ENCODE measurements at regions not wholly inside any gene's neighbourhood (a gene's known extent, or its start where the extent isn't known, plus 50 kb on each side); places are given as distances from the start of the nearest gene placed in this dataset.

DNA sequence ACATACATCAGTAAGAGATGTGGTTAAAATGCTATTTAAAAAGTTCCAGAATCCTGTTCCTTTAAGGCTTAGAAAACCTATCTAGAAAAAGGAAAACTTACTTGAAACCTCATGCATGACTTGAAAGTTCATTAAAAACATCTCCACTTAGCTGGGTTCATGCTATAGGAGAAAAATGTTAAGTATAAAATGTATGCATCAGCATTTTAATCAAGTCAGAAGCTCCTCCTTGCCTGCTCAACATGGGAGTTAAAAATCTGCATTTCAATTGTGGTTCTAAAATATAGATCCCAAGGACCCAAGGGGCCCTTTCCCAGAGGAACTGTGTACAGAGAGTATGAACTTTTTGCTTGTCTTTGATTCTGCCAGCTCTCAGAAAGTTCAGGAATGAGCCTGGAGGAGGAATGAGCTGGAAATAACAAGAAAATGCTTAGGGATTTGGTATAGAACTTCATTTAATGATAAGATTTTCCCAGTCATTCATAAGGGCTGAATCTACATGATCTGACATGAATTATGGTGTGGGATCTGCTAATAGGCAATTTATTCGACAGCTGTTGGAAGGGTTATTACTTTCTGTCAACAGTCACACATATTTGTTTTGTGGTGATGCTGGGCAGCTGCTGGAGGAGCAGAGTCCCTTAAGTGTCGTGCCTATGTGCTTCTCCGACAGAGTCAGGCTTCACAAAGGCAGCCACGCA, 85.6 kb upstream of the MTPN start:
- TF ChIP-seq, protein P1, sequence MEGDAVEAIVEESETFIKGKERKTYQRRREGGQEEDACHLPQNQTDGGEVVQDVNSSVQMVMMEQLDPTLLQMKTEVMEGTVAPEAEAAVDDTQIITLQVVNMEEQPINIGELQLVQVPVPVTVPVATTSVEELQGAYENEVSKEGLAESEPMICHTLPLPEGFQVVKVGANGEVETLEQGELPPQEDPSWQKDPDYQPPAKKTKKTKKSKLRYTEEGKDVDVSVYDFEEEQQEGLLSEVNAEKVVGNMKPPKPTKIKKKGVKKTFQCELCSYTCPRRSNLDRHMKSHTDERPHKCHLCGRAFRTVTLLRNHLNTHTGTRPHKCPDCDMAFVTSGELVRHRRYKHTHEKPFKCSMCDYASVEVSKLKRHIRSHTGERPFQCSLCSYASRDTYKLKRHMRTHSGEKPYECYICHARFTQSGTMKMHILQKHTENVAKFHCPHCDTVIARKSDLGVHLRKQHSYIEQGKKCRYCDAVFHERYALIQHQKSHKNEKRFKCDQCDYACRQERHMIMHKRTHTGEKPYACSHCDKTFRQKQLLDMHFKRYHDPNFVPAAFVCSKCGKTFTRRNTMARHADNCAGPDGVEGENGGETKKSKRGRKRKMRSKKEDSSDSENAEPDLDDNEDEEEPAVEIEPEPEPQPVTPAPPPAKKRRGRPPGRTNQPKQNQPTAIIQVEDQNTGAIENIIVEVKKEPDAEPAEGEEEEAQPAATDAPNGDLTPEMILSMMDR (IDR thresholded peaks at IDR 0.05; ENCODE audit: insufficient read depth, low read depth, low read length), result no peak
- no peak for DNase-seq (ENCODE audit: low read depth)
- no peak overlapping the region for H3K4me3 ChIP-seq (ENCODE audit: low read depth, low read length)

DNA sequence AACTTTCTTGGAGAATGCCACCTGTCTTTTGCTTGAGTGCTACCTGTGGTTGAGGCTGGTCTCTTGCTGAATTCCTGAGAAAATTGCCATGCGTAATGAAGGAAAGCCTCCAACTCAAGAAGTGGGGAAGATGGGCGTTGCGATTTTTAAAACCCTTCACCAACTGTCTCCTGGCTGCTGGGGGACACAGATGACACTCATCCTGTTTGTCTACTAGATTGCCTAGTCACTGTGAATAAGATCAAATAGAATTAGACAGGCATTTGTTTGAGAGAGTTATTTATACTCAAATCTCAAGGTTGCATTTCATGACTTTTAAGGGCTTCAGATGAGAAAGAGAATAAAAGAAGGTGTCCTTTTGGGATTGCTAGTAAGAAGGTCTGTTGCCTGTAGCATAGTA, 84.3 kb upstream of the MTPN start:
- no peak for DNase-seq (ENCODE audit: low read depth)
- TF ChIP-seq, protein P1 (IDR thresholded peaks at IDR 0.05; ENCODE audit: insufficient read depth, low read depth, low read length), result no peak
- no peak overlapping the region for H3K4me3 ChIP-seq (ENCODE audit: low read depth, low read length)

DNA sequence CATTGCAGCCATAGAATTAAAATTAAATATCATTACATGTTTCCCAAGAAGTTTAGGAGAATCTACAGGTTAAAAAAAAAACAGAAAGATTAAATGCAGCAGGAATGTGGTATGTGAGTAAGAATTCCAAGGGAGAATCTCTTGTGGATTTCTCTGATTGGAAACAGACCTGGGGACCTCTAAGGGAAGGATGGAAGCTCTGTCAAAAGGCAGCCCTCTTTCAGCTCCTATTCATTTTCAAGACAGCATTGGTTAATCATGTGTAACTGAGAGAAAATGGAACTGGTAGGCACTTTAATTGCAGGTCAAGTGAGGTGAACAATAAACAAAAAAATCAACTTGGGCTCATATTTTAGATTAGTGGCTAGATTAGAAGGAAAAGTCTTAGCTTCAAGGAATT, 81.4 kb upstream of the MTPN start:
- TF ChIP-seq, protein P1 (IDR thresholded peaks at IDR 0.05; ENCODE audit: insufficient read depth, low read depth, low read length), result no peak
- DNase-seq (ENCODE audit: low read depth), result no peak
- no peak overlapping the region for H3K4me3 ChIP-seq (ENCODE audit: low read depth, low read length)

DNA sequence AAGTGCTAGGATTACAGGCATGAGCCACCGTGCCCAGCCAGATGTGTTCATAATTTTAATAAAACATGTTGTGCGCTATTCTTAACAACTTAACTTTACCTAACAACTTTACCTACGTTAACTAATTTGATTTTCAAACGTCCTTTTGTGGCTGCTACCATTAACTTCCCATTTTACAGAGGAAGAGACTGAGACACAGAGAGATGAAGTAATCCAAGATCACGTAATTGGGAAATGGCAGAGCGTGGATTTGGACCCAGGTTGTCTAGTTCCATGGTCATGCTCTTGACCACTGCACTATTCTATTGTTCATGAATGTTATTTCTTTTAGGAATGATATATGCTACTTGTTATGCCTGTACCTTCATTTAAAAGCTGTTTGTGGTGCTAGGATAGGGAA, 80.3 kb upstream of the MTPN start:
- no peak overlapping the region for H3K4me3 ChIP-seq (ENCODE audit: low read depth, low read length)
- TF ChIP-seq, protein P1 (IDR thresholded peaks at IDR 0.05; ENCODE audit: insufficient read depth, low read depth, low read length), result no peak
- DNase-seq (ENCODE audit: low read depth), result no peak

DNA sequence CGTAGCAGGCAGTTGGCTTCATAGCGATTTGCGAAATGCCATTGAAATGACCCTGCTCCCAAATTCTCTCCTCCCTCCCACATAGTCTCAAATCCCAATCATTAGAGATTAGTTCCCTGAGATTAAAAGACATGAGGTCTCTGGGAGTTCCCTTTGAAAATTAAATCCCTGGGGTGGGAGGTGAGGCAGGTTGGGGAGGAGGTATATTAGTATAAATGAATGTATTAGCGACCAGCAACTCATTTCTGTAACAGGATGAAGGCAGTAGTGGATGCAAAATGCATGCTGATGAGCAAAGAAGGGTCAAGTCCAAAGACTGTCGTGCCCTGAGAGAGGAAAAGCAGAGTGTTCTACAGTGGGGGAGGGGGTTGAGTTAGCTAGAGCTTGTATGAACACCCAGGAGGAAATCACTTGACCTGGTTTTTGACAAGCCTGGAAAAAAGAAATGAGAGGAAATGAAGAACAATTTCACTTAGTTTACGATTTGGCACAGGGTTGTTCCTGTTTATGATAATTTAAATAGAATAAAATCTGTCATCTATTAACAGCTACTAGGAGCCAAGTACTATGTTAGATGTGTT, 79.6 kb upstream of the MTPN start:
- TF ChIP-seq, protein P1 (IDR thresholded peaks at IDR 0.05; ENCODE audit: insufficient read depth, low read depth, low read length), result no peak
- no peak overlapping the region for H3K4me3 ChIP-seq (ENCODE audit: low read depth, low read length)

DNA sequence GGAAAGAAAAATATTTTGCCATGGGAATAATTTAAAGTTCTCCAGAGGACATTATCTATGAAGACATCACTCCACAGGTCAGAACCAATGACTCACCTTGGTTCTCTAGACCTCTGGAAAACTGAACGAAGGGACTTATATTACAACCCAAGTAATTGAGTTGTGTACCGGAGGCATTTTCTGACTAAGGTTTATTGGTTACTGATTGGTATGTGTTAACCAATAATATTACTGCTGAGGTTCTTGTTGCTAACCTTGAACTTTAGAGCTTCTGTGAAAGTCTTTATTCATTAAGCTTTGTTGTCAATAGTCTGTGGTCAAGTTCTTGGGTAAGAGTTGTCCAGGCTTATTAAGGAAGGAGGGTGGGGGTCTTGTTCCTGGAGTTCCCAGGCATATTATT, 78.1 kb upstream of the MTPN start:
- TF ChIP-seq, protein P1 (IDR thresholded peaks at IDR 0.05; ENCODE audit: insufficient read depth, low read depth, low read length), result no peak
- H3K4me3 ChIP-seq (ENCODE audit: low read depth, low read length), result no peak overlapping the region
- DNase-seq (ENCODE audit: low read depth), result no peak

More for the DNA sequence above, 79.6 kb upstream of the MTPN start:
- DNase-seq (ENCODE audit: low read depth), result no peak
